Body of pancreas (tissue), 4 donors: ENCODE measurements at regions not wholly inside any gene's neighbourhood (a gene's known extent, or its start where the extent isn't known, plus 50 kb on each side); places are given as distances from the start of the nearest gene placed in this dataset.

Source experiments
- ATAC-seq: fragments of 150-250 bp; one replicate; pipeline ENCODE4 v1.9.1; 2016
- DNase-seq, 4 donors: peaks; one replicate each; pipeline ENCODE4 v3.0.0-alpha.2; 2019
- H3K27ac ChIP-seq, 4 donors: fragments of 200-600 bp; sonication (generic); 1 replicate in 3 of 4; 2 replicates in 1 of 4; pipeline versions ENCODE4 v1.5.1 to v1.6.1; 2016 to 2019; ENCODE audit warnings: mild to moderate bottlenecking in 1 of 4, mixed read lengths in 1 of 4, moderate library complexity in 1 of 4
- H3K27me3 ChIP-seq, 2 donors: fragments of 200-600 bp; sonication (generic); one replicate each; pipeline ENCODE4 v1.6.0; 2016; ENCODE audit warnings: mild to moderate bottlenecking in 1 of 2
- H3K36me3 ChIP-seq, 2 donors: fragments of 200-600 bp; sonication (generic); replicated peaks in 1 of 2; 2 replicates each; pipeline ENCODE4 v1.5.1; 2016; ENCODE audit warnings: low read depth in 2 of 2; ENCODE audit not compliant: insufficient read depth in 1 of 2
- H3K4me1 ChIP-seq: fragments of 200-600 bp; sonication (generic); one replicate; pipeline ENCODE4 v1.6.0; 2016
- H3K4me3 ChIP-seq, 2 donors: fragments of 200-600 bp; sonication (generic); 1 replicate in 1 of 2; 2 replicates in 1 of 2; pipeline ENCODE4 v1.5.1; 2016 to 2019
- H3K9me3 ChIP-seq, 3 donors: fragments of 200-600 bp; sonication (generic); 1 replicate in 2 of 3; 2 replicates in 1 of 3; pipeline ENCODE4 v1.5.1; 2016
- CTCF ChIP-seq, 7 experiments: fragments of 450-650 bp in 4 of 7; fragments of 200-600 bp in 3 of 7; sonication (generic) in 3 of 7; IDR thresholded peaks; one replicate each; pipeline ENCODE4 v1.5.1; 2016 to 2019; ENCODE audit warnings: antibody characterized with exemption in 7 of 7
- POLR2A ChIP-seq, 3 donors: fragments of 450-650 bp; IDR thresholded peaks; one replicate each; pipeline ENCODE4 v1.6.1; 2016; ENCODE audit warnings: antibody characterized with exemption in 3 of 3, mild to moderate bottlenecking in 2 of 3
- WGBS, 2 donors: methylation state at CpG; one replicate each; pipeline ENCODE4 v1.1.5; 2017; 5-methylcytosine and 5-hydroxymethylcytosine counted together
- intact Hi-C: fragments of 100-400 bp; cut with DNase I; formaldehyde crosslinking; loops from one replicate; pipeline ENCODE4 v1.15.1; 2023

GRCh38 chr11:28932940-28933339 lies 824.8 kb downstream of the METTL15 start:
- no peak for TF ChIP-seq CTCF (IDR thresholded peaks at IDR 0.05)
- no peak for TF ChIP-seq POLR2A (IDR thresholded peaks at IDR 0.05)
- ATAC-seq (no peak), DNase-seq (no peak)
- H3K4me3 ChIP-seq: no peak overlapping the region
- no peaks in the 10 kb centered on the region for H3K27me3 ChIP-seq
- H3K4me1 ChIP-seq: no peaks in the 10 kb centered on the region
- H3K27ac ChIP-seq: no peak overlapping the region
- intact Hi-C loops: no loop called here
- no peaks in the 10 kb centered on the region for H3K36me3 ChIP-seq
- 82 to 87% methylated on average over 4 of the region's 4 CpGs for WGBS, 2 donors
- no peaks in the 10 kb centered on the region for H3K9me3 ChIP-seq

- peaks cover 5% of the 10 kb centered on the region for H3K4me1 ChIP-seq
- H3K4me3 ChIP-seq: no peak overlapping the region
- no peak for DNase-seq
- no peak for TF ChIP-seq CTCF (IDR thresholded peaks at IDR 0.05)
- no peak for TF ChIP-seq POLR2A (IDR thresholded peaks at IDR 0.05)
- H3K27ac ChIP-seq: no peak overlapping the region
- intact Hi-C loops: no loop called here
- no peak for ATAC-seq
- H3K27me3 ChIP-seq: no peaks in the 10 kb centered on the region
- no peaks in the 10 kb centered on the region for H3K36me3 ChIP-seq
- WGBS, 2 donors: 58 to 59% methylated on average over 2 of the region's 2 CpGs
- H3K9me3 ChIP-seq: no peaks in the 10 kb centered on the region
Measured at GRCh38 chr11:28924004-28924403, 815.8 kb downstream of the METTL15 start.

GRCh38 chr11:28922386-28922981 lies 814.3 kb downstream of the METTL15 start:
- TF ChIP-seq POLR2A (IDR thresholded peaks at IDR 0.05) (no peak), CTCF (IDR thresholded peaks at IDR 0.05) (no peak)
- Histone ChIP-seq H3K4me1 (peaks cover 5% of the 10 kb centered on the region), H3K27ac (no peak overlapping the region), H3K4me3 (no peak overlapping the region), H3K27me3 (no peaks in the 10 kb centered on the region), H3K36me3 (no peaks in the 10 kb centered on the region), H3K9me3 (no peaks in the 10 kb centered on the region)
- intact Hi-C loops: no loop called here
- WGBS, 2 donors: 10 to 13% methylated on average over 2 of the region's 2 CpGs
- peak in 2 of 4 donors; percentile 2 to 9 for DNase-seq
- ATAC-seq: no peak

- no peaks in the 10 kb centered on the region for H3K27me3 ChIP-seq
- no peaks in the 10 kb centered on the region for H3K36me3 ChIP-seq
- no peak overlapping the region for H3K27ac ChIP-seq
- DNase-seq: no peak
- WGBS, 2 donors: 73 to 79% methylated on average over 5 of the region's 5 CpGs
- peaks cover 5% of the 10 kb centered on the region for H3K4me1 ChIP-seq
- no peak overlapping the region for H3K4me3 ChIP-seq
- no peak for ATAC-seq
- TF ChIP-seq POLR2A (IDR thresholded peaks at IDR 0.05) (no peak), CTCF (IDR thresholded peaks at IDR 0.05) (no peak)
- H3K9me3 ChIP-seq: no peaks in the 10 kb centered on the region
- intact Hi-C loops: no loop called here
Measured at GRCh38 chr11:28919194-28919593, 811.0 kb downstream of the METTL15 start.

GRCh38 chr11:28913883-28914282 lies 805.7 kb downstream of the METTL15 start:
- DNase-seq (no peak), ATAC-seq (no peak)
- Histone ChIP-seq H3K27ac (no peak overlapping the region), H3K9me3 (no peaks in the 10 kb centered on the region), H3K4me3 (no peak overlapping the region), H3K36me3 (no peaks in the 10 kb centered on the region), H3K27me3 (no peaks in the 10 kb centered on the region), H3K4me1 (no peaks in the 10 kb centered on the region)
- intact Hi-C loops: no loop called here
- TF ChIP-seq CTCF (IDR thresholded peaks at IDR 0.05) (no peak), POLR2A (IDR thresholded peaks at IDR 0.05) (no peak)
